ENCODE measurements at regions not wholly inside any gene's neighbourhood (a gene's known extent, or its start where the extent isn't known, plus 50 kb on each side); places are given as distances from the start of the nearest gene placed in this dataset.

- H3K27ac Mint-ChIP-seq: no peak overlapping the region
- intact Hi-C loops (cut with micrococcal nuclease): no loop called here
- H3K9me3 Mint-ChIP-seq: no peaks in the 10 kb centered on the region
- H3K36me3 Mint-ChIP-seq (ENCODE audit: low read depth): no peaks in the 10 kb centered on the region
- H3K4me1 Mint-ChIP-seq (ENCODE audit: low read depth): no peaks in the 10 kb centered on the region
- no peaks in the 10 kb centered on the region for H3K27me3 Mint-ChIP-seq (ENCODE audit: low read depth)
- H3K4me3 Mint-ChIP-seq (ENCODE audit: low read depth): no peak overlapping the region
- no peak for DNase-seq (ENCODE audit: low spot score)
These were observed 154.2 kb upstream of the KCNMB2 start for GRCh38 chr3:178381971-178382448.

GRCh38 chr3:178382449-178383061 lies 153.7 kb upstream of the KCNMB2 start:
- Mint-ChIP-seq H3K4me1 (ENCODE audit: low read depth) (no peaks in the 10 kb centered on the region), H3K4me3 (ENCODE audit: low read depth) (no peak overlapping the region), H3K9me3 (no peaks in the 10 kb centered on the region), H3K27me3 (ENCODE audit: low read depth) (no peaks in the 10 kb centered on the region), H3K27ac (no peak overlapping the region), H3K36me3 (ENCODE audit: low read depth) (no peaks in the 10 kb centered on the region)
- no peak for DNase-seq (ENCODE audit: low spot score)
- intact Hi-C loops (cut with micrococcal nuclease): no loop called here

GRCh38 chr3:178384321-178385230 lies 151.7 kb upstream of the KCNMB2 start:
- no peaks in the 10 kb centered on the region for H3K9me3 Mint-ChIP-seq
- no peak for DNase-seq (ENCODE audit: low spot score)
- H3K27me3 Mint-ChIP-seq (ENCODE audit: low read depth): peaks cover 3% of the 10 kb centered on the region
- no peaks in the 10 kb centered on the region for H3K4me1 Mint-ChIP-seq (ENCODE audit: low read depth)
- intact Hi-C loops (cut with micrococcal nuclease): loop anchor here (2.0 kb wide), 1 partner anchor 1512 kb away; no protein-coding TSS in a partner anchor
- no peak overlapping the region for H3K4me3 Mint-ChIP-seq (ENCODE audit: low read depth)
- no peaks in the 10 kb centered on the region for H3K36me3 Mint-ChIP-seq (ENCODE audit: low read depth)
- H3K27ac Mint-ChIP-seq: no peak overlapping the region

GRCh38 chr3:178385280-178385952 lies 150.8 kb upstream of the KCNMB2 start:
- Mint-ChIP-seq H3K9me3 (no peaks in the 10 kb centered on the region), H3K36me3 (ENCODE audit: low read depth) (no peaks in the 10 kb centered on the region), H3K4me1 (ENCODE audit: low read depth) (no peaks in the 10 kb centered on the region), H3K4me3 (ENCODE audit: low read depth) (no peak overlapping the region), H3K27me3 (ENCODE audit: low read depth) (peaks cover 3% of the 10 kb centered on the region), H3K27ac (no peak overlapping the region)
- intact Hi-C loops (cut with micrococcal nuclease): loop anchor here (2.0 kb wide), 1 partner anchor 1513 kb away; no protein-coding TSS in a partner anchor
- no peak for DNase-seq (ENCODE audit: low spot score)

- H3K9me3 Mint-ChIP-seq: no peaks in the 10 kb centered on the region
- no peaks in the 10 kb centered on the region for H3K36me3 Mint-ChIP-seq (ENCODE audit: low read depth)
- H3K4me3 Mint-ChIP-seq (ENCODE audit: low read depth): no peak overlapping the region
- peaks cover 3% of the 10 kb centered on the region for H3K27me3 Mint-ChIP-seq (ENCODE audit: low read depth)
- H3K4me1 Mint-ChIP-seq (ENCODE audit: low read depth): no peaks in the 10 kb centered on the region
- intact Hi-C loops (cut with micrococcal nuclease): no loop called here
- H3K27ac Mint-ChIP-seq: no peak overlapping the region
- DNase-seq (ENCODE audit: low spot score): no peak
These were observed 149.8 kb upstream of the KCNMB2 start for GRCh38 chr3:178386401-178386800.

GRCh38 chr3:178386880-178387279 lies 149.4 kb upstream of the KCNMB2 start:
- H3K27me3 Mint-ChIP-seq (ENCODE audit: low read depth): peaks cover 3% of the 10 kb centered on the region
- intact Hi-C loops (cut with micrococcal nuclease): no loop called here
- no peak for DNase-seq (ENCODE audit: low spot score)
- no peaks in the 10 kb centered on the region for H3K9me3 Mint-ChIP-seq
- H3K27ac Mint-ChIP-seq: no peak overlapping the region
- H3K4me1 Mint-ChIP-seq (ENCODE audit: low read depth): no peaks in the 10 kb centered on the region
- H3K4me3 Mint-ChIP-seq (ENCODE audit: low read depth): no peak overlapping the region
- H3K36me3 Mint-ChIP-seq (ENCODE audit: low read depth): no peaks in the 10 kb centered on the region

GRCh38 chr3:178388473-178388872 lies 147.8 kb upstream of the KCNMB2 start:
- H3K27ac Mint-ChIP-seq: no peak overlapping the region
- no peaks in the 10 kb centered on the region for H3K4me1 Mint-ChIP-seq (ENCODE audit: low read depth)
- no peak overlapping the region for H3K4me3 Mint-ChIP-seq (ENCODE audit: low read depth)
- no peaks in the 10 kb centered on the region for H3K36me3 Mint-ChIP-seq (ENCODE audit: low read depth)
- no peak for DNase-seq (ENCODE audit: low spot score)
- H3K27me3 Mint-ChIP-seq (ENCODE audit: low read depth): peaks cover 3% of the 10 kb centered on the region
- H3K9me3 Mint-ChIP-seq: no peaks in the 10 kb centered on the region
- intact Hi-C loops (cut with micrococcal nuclease): no loop called here

GRCh38 chr3:178389258-178389657 lies 147.0 kb upstream of the KCNMB2 start:
- H3K27me3 Mint-ChIP-seq (ENCODE audit: low read depth): peaks cover 3% of the 10 kb centered on the region
- DNase-seq (ENCODE audit: low spot score): no peak
- intact Hi-C loops (cut with micrococcal nuclease): no loop called here
- H3K36me3 Mint-ChIP-seq (ENCODE audit: low read depth): no peaks in the 10 kb centered on the region
- no peaks in the 10 kb centered on the region for H3K9me3 Mint-ChIP-seq
- H3K4me1 Mint-ChIP-seq (ENCODE audit: low read depth): no peaks in the 10 kb centered on the region
- H3K27ac Mint-ChIP-seq: no peak overlapping the region
- H3K4me3 Mint-ChIP-seq (ENCODE audit: low read depth): no peak overlapping the region

GRCh38 chr3:178392511-178392926 lies 143.7 kb upstream of the KCNMB2 start:
- H3K27me3 Mint-ChIP-seq (ENCODE audit: low read depth): peaks cover 3% of the 10 kb centered on the region
- no peak for DNase-seq (ENCODE audit: low spot score)
- no peaks in the 10 kb centered on the region for H3K4me1 Mint-ChIP-seq (ENCODE audit: low read depth)
- H3K36me3 Mint-ChIP-seq (ENCODE audit: low read depth): no peaks in the 10 kb centered on the region
- no peak overlapping the region for H3K27ac Mint-ChIP-seq
- H3K9me3 Mint-ChIP-seq: no peaks in the 10 kb centered on the region
- no peak overlapping the region for H3K4me3 Mint-ChIP-seq (ENCODE audit: low read depth)
- intact Hi-C loops (cut with micrococcal nuclease): no loop called here

- Mint-ChIP-seq H3K36me3 (ENCODE audit: low read depth) (no peaks in the 10 kb centered on the region), H3K9me3 (no peaks in the 10 kb centered on the region), H3K4me3 (ENCODE audit: low read depth) (no peak overlapping the region), H3K27me3 (ENCODE audit: low read depth) (no peaks in the 10 kb centered on the region), H3K27ac (no peak overlapping the region), H3K4me1 (ENCODE audit: low read depth) (no peaks in the 10 kb centered on the region)
- intact Hi-C loops (cut with micrococcal nuclease): no loop called here
- DNase-seq (ENCODE audit: low spot score): no peak
These were observed 143.1 kb upstream of the KCNMB2 start for GRCh38 chr3:178393146-178393545.

GRCh38 chr3:178393824-178394223 lies 142.4 kb upstream of the KCNMB2 start:
- Mint-ChIP-seq H3K4me3 (ENCODE audit: low read depth) (no peak overlapping the region), H3K9me3 (no peaks in the 10 kb centered on the region), H3K36me3 (ENCODE audit: low read depth) (no peaks in the 10 kb centered on the region), H3K27ac (no peak overlapping the region), H3K4me1 (ENCODE audit: low read depth) (no peaks in the 10 kb centered on the region), H3K27me3 (ENCODE audit: low read depth) (no peaks in the 10 kb centered on the region)
- DNase-seq (ENCODE audit: low spot score): no peak
- intact Hi-C loops (cut with micrococcal nuclease): no loop called here

GRCh38 chr3:178396318-178396717 lies 139.9 kb upstream of the KCNMB2 start:
- no peak overlapping the region for H3K27ac Mint-ChIP-seq
- no peaks in the 10 kb centered on the region for H3K27me3 Mint-ChIP-seq (ENCODE audit: low read depth)
- no peak for DNase-seq (ENCODE audit: low spot score)
- no peaks in the 10 kb centered on the region for H3K9me3 Mint-ChIP-seq
- no peaks in the 10 kb centered on the region for H3K36me3 Mint-ChIP-seq (ENCODE audit: low read depth)
- no peaks in the 10 kb centered on the region for H3K4me1 Mint-ChIP-seq (ENCODE audit: low read depth)
- no peak overlapping the region for H3K4me3 Mint-ChIP-seq (ENCODE audit: low read depth)
- intact Hi-C loops (cut with micrococcal nuclease): no loop called here

- no peaks in the 10 kb centered on the region for H3K27me3 Mint-ChIP-seq (ENCODE audit: low read depth)
- H3K4me3 Mint-ChIP-seq (ENCODE audit: low read depth): no peak overlapping the region
- H3K27ac Mint-ChIP-seq: no peak overlapping the region
- no peaks in the 10 kb centered on the region for H3K4me1 Mint-ChIP-seq (ENCODE audit: low read depth)
- DNase-seq (ENCODE audit: low spot score): no peak
- no peaks in the 10 kb centered on the region for H3K9me3 Mint-ChIP-seq
- H3K36me3 Mint-ChIP-seq (ENCODE audit: low read depth): no peaks in the 10 kb centered on the region
- intact Hi-C loops (cut with micrococcal nuclease): no loop called here
These were observed 139.0 kb upstream of the KCNMB2 start for GRCh38 chr3:178397202-178397601.
